DMS153 treated with DMSO at 0.1 percent for 48 hours (cell line): ENCODE measurements at regions not wholly inside any gene's neighbourhood (a gene's known extent, or its start where the extent isn't known, plus 50 kb on each side); places are given as distances from the start of the nearest gene placed in this dataset.
"Not testable (repeated sequence)": the region's sequence is repeated elsewhere in the genome, so short reads cannot be mapped to it uniquely, and the experiment has no call there.

Experiments
- DNase-seq: peaks from one replicate; lab custom pipeline; 2025; ENCODE audit not compliant: unreplicated experiment; lab: John Stamatoyannopoulos, UW

DNA sequence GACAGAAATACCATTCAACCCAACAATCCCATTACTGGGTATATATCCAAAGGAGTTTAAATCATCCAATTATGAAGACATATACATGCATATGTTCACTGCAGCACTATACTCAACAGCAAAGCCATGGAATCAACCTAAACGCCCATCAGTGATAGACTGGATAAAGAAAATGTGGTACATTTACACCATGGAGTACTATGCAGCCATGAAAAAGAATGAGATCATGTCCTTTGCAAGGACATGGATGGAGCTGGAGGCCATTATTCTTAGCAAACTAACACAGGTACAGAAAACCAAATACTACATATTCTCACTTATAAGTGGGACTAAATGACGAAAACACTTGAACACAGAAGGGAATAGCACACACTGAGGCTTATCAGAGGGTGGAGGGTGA, 230.6 kb upstream of the ETAA1 start:
- not testable (repeated sequence) for DNase-seq

DNA sequence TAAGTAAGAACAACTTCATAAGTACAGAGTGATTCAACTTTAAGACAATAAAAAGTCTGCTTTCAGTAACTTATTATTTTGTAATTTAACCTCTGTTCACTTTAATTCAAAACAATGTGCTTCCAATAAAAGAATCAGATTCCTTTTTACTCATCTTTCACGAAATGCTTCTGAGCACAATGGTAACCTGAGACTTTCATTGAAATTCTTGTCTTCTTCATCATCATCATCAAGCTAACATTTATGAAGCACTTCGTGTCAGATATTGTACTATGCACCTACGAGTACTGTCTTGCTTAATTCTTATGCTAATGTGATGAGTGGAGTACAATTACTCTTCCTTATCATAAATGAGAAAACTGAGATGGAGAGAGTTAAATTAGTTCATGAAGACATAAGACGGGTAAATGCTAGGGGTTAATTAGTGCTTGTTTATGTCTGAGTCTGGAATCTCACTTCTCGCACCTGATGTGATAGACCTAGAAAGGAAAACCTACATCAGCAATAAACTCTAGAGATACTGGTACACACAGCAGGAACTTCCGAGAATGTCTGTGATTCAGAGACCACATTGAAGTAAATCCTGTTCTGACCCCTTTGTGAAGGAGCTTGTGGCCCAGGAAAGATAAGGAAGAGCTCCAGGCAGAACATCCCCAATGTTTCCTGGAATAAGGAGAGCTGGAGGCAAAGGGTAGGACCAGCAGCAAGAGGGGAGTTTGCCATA, 227.6 kb upstream of the ETAA1 start:
- DNase-seq: no peak

DNA sequence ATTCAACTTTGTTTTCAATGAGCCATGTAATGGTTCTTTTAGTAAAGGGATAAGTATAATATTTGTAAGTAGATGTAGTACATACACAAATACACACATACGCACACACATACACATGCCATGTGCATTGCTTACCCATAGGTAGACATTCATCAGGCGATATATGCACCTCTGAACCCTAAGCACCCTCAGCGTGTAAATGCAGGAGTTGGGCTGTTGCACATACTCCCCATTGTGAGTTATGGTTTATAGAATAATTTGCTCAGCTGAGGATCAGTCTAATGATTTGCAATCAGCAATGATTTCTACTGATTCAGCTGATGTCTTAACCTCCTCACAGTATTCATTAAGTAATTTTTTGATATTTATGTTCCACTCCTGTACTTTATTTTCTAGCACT, 217.6 kb upstream of the ETAA1 start:
- DNase-seq: no peak

DNA sequence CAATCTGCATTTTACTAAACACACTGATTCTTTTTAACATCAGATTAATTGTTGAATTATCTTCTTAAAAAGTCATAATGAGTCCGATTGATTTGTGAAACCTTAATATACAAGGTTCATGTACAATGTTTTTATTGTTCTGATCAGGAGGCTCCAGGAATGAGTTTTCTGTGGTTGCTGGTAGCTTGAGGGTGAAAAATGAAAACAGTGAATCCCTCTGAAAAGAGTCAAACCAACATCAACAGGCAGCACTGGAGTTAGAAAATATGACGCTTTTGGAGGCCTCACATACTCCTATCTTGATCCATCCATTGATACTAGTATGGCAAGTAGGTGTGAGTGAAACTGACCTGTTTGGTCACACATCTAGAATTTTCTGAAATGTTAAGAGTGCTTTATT, 216.3 kb upstream of the ETAA1 start:
- no peak for DNase-seq

DNA sequence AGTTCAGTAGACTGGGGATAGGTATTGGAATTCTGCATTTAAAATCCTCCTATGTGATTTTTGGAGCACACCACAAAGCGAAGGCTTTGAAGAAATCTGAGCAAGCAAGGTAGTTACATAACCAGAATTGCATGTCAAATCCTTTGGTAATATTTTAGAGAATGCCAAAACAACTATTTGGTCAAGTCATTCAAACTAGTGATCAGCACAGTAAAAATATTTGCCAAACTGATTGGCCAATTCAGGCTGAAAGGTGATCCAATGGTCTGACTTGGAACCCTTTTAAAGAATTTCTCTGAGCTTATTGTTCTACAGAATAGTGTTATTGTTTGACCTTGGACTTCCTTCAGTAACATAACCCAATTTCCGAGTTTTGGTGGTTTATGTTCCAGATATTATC, 214.2 kb upstream of the ETAA1 start:
- no peak for DNase-seq

DNA sequence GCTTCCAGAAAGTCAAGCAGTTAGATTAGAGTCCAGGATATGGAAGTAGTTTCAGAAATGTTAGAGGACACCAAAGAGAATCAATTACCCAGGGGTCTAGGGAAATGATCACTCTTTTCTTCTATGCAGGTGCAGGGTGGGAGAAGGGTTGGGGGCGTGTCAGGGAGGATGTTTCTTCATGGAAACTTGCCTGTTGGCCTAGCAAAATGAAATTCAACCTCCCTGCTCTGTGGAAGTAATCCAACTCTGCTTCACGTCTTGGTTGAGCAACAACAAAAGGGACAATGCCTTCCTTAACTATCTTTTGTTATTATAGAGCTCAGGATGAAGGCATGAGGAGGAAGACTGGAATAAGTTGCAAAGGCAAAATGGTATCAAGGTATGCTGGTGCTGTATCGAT, 210.8 kb upstream of the ETAA1 start:
- DNase-seq: no peak

DNA sequence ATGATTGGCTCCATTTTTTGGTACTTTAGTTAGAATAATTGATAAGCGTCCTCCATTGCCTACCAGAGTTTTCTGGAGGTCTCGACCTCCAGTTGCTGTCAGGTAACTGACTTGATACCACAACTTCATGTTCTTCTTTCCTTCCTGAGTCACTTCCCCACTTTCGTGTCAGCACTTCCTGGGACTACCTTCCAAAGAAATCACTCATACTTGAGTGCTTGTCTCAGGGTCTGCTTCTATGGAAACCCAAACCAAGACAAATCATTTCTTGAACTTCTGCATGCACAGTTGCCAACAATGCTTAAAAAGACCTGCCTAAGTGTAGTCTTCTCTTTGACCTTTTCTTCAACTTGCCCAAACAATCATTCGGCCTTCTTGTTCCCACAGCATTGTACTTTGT, 210.3 kb upstream of the ETAA1 start:
- no peak for DNase-seq

DNA sequence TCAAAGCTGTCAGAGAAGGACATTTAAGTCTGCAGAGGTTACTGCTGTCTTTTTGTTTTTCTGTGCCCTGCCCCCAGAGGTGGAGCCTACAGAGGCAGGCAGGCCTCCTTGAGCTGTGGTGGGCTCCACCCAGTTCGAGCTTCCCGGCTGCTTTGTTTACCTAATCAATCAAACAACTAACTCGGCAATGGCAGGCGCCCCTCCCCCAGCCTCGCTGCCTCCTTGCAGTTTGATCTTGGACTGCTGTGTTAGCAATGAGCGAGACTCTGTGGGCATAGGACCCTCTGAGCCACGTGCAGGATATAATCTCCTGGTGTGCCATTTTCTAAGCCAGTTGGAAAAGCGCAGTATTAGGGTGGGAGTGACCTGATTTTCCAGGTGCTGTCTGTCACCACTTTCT, 201.8 kb upstream of the ETAA1 start:
- not testable (repeated sequence) for DNase-seq

DNA sequence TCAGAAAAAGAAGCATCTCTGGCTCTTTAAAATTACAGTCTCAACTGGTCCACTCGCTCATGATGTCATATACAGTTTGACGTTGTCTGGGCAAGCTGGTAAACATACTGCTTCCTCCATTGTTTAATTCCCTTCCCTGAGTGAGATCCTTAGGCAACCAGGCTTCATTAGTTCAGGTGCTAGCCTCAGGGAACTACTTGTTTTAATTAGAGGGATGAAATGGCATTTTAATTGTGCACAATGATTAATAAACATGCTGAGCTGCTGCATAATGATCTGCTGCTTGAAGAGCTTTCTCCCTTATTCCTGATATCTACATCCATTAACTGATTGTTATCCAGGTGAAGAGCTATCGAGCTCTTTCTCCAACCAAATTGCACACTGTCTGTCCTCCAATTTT, 195.6 kb upstream of the ETAA1 start:
- DNase-seq: no peak

DNA sequence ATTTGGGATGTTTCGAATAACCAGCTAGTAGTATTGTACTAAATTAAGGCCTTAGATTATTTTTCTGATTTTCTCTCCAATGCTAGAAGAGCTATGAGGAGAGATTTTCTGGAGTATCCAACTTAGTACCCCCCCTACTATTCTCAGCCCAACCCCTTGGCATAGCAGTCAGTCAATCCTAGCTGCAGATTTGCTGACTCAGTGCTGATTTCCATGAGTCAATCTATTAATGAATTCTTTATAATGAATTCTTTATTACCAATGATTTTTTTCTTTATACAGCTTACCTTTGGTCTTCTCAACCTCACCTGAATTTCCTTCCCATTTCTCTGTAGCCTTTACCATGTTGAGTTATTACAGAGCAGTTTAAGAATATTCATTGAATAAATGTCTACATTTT, 192.8 kb upstream of the ETAA1 start:
- no peak for DNase-seq

DNA sequence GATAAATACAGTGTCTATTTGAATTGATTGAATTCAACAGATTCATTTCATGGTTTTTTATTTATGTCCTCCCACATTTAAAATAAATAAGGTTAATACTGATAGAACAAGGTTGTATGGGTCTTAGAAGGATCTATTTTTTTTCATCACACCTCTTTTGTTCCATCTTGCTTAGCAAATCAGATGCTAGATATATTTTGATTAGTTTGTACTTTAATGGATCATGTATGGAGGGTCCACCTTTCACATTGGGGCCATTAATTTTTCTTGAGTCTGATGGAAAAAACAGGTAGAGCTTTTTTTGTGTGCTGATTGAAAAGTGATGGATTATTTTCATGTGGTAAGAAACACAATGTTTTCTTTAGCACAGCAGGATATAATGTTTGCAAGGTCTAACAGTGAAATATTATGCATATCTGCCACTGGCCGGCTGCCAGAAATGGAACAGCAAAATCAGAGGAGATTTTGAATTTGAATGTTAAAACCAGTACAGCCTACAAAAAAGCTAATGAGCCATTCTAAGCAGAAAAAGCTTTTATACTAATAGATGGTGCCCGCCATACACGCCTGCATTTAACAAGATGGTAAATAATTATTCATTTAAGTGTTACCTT, 188.1 kb upstream of the ETAA1 start:
- no peak for DNase-seq

DNA sequence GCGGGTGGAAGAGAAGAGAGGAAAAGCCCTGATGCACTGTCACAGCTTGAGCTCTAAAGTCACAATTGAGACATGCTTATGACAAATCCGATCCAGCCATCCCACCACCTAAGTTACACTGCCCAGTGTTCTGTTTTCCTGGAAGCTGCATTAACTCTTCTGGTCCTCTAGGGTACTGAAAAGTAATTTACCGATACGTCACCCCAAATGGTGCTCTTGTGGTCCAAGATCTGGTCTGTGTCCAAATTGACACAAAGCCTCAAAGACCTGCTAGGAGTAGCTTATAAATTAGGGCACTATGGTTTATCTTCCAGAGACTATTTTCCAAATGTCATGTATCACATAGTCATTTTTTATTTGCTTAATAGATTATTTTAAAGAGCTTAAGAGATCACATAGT, 186.7 kb upstream of the ETAA1 start:
- DNase-seq: no peak

DNA sequence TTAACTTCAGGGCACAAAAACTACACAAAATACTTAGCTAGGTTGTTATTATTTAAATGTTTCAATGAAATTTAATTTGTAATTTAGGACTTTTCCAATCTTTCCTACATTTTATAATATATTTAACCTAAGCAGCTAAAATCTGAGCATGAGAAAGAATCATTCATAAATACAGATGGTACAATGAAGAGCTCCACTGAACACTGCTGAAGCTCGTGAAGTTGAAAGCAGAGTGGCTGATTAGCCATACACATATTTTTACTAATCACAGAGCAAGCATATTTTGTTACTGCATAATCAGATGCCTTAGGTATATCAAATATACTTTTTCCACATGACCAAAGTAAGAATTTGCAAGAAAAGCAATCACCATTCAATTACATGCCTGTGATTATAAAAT, 184.9 kb upstream of the ETAA1 start:
- no peak for DNase-seq

DNA sequence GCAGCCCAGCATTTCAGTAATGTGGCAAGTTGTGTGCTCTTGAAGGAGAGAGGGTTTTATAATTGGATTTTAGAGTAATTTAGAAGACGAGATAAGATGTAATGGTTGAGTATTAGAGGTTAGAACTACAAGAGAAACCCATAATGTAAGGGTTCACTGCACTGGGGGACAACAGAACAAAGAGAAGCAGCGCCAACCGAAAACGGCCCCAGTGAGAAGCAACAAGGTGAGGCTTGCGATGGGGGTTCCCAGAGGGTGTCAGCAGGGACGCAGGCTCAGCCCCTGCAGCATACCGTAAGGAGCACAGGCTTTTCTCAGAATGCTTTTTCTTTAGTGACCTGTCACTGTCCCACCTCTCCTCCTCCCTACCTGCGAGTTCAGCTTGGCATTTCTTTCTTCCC, 183.9 kb upstream of the ETAA1 start:
- no peak for DNase-seq

DNA sequence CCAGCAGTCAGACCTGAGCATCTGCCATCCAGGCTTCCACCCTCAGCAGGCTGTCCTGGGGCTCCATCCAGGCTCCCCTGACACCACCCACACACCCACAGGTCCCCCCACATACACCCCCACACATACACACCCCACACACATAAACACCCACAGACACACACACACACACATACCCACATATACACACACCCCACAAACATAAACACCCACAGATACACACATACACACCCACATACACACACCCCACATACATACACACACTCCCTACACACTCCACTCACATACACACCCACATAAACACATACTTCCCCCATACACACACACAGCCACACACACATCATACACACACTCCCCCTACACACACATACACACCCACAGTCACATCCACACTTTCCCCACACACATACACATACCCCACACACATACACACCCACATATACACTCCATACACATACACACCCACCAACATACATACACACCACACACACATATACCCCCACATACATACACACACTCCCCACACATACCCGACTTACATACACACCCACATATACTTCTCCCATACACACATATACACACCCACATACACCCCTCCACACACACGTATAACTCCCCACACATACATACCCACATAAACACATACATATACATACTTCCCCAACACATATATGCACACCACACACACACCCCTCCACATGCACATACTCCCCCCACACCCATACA, 183.3 kb upstream of the ETAA1 start:
- no peak for DNase-seq

DNA sequence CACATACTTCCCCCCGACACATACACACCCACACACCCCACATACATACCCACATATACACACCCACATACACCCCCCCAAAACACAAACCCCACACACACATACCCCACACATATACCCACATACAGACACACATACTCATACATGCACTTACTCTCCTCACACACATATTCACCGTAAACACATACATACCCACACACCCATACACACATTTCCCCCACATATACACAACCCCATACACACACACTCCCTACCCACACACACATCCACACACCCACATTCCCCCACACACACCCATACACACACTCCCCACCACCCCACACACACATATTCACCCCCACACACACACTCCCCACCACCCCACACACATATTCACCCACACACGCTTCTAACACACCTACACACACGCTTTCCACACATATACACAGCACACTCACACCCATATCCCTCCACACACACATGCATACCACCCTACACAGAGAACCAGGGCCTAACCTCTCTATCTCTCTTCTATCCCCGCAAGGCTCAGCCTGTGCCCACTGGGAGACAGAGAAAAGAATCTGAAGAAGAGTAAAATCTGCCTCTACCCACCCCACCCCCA, 182.4 kb upstream of the ETAA1 start:
- DNase-seq: no peak

DNA sequence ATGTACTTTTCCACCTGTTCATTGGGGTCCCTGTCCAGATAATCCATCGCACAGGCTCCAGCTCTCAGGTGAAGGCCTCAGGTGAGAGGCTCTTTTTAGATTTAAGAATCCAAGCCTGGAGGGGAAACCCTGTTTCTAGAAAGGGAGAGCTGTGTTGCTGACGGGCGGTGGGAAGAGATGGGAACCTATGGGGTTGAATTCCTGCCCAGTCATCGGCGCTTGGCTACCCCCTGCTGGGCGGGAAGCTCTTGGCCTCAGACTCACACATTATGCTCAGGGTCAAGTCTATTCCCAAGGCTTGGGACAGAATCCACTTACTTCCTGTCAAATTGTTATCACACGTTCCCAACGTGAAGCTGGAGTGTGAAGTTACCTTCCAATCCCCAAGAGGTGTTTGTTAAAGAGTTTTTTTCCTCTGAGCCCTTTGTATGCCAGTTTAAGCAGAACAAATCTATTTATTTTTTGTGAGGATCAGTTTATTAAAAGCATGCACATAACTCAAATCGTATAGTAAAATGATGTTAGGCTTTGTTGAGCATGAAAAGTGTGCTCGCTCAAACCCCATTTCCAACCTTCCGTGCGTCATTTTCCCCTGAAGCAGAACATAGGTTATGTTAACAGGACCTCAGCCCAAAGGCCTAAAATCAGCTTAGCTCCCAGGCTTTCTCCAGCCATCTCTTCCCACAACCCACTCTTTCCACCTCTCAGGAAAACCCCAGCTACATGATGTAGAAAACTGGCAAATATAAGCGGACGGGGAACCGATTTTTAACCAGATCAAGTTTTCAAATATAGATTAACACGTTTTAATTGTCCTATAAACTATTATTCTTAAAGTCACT, 181.7 kb upstream of the ETAA1 start:
- DNase-seq: peak; percentile 12

DNA sequence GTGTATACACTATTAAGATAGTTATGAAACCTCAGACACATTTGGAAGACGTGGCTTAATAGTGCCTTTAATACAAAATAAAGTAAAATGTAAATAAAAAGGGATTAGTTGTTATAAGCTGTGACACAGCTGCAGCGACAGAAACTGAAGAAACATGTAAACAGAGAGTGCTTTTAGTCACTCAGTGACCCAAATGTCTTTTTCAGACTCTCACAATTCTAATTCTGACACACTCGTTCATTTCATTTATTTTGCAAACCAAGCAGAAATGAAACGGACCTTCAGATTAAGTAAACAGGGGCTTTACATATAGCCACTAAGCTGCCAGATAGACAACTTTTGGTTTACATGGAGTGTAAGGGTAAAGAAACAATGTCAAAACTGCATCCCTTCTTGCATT, 181.0 kb upstream of the ETAA1 start:
- no peak for DNase-seq

DNA sequence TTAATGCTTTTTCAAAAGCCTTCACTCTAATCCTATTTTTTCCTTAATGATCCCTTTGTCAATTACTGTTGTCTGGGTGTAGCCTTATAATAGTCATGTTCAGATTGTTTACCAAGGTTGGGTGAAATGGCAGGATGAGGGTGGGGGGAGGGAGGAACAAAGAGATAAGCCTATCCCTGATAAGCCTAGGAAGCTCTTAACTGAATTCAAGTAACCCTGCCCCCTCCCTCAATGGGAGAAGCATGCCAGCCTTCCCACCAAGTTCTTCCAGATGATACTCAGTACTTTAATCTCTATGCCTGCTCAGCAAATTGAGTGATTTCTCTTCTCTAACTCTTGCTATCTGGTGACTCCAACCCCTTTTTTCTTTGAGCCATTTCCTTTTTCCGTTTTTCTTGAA, 180.3 kb upstream of the ETAA1 start:
- no peak for DNase-seq

DNA sequence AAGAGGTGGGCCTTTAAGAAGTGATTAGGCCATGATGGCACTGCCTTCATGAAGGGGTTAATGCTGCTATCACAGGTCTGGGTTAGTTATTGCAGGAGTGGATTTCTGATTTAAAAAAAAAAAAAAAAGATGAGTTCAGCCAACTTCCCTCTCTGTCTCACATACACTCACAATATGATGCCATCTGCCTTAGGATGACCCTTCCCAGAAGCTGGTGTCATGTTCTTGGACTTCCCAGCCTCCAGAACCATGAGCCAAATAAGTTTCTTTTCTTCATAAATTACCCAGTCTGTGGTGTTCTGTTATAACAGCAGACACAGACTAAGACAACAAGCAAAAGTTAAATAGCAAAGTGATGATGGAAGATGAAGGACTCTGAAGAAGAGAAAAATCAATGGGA, 179.7 kb upstream of the ETAA1 start:
- no peak for DNase-seq

DNA sequence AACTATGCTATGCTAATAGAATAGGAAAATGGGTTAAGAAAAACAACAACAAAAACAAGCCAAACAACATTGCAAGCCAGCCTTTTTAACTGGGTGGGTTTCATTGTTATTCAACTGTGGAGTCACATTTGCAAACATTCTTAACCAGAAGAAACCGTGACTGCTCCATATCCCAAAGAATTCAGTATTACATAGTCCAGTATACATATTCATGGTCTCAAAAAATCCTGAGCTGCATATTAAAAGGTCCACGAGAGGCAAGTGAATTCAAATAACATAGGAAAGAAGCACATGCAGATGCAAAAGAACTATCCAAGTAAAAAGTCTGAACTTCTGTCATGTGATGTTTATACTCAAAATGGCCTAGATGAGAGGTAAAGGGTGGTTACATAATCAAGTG, 179.1 kb upstream of the ETAA1 start:
- no peak for DNase-seq
